CD14-positive monocyte (primary cell): ENCODE measurements at regions not wholly inside any gene's neighbourhood (a gene's known extent, or its start where the extent isn't known, plus 50 kb on each side); places are given as distances from the start of the nearest gene placed in this dataset.

Experiments used
- DNase-seq, 3 donors: peaks; one replicate each; pipeline ENCODE4 v3.0.0-alpha.2; 2011 to 2022
- H2AFZ ChIP-seq: 2 replicates; pipeline ENCODE4 v1.6.0; 2012; ENCODE audit warnings: mild to moderate bottlenecking, low read depth, low read length, inconsistent platforms; ENCODE audit not compliant: insufficient read depth, poor library complexity, severe bottlenecking
- H3K27ac ChIP-seq, 2 donors: 1 replicate in 1 of 2; 2 replicates in 1 of 2; pipeline ENCODE4 v1.5.1; 2012 to 2013; ENCODE audit warnings: low read length in 2 of 2, control low read depth in 1 of 2, inconsistent platforms in 1 of 2, low read depth in 1 of 2, mild to moderate bottlenecking in 1 of 2
- H3K27me3 ChIP-seq, 2 donors: one replicate each; pipeline versions ENCODE4 v1.6.0 to v1.6.1; 2011 to 2013; ENCODE audit warnings: low read length in 2 of 2; ENCODE audit not compliant: control insufficient read depth in 2 of 2, insufficient read depth in 2 of 2
- H3K36me3 ChIP-seq, 2 donors: replicated peaks in 1 of 2; 1 replicate in 1 of 2; 2 replicates in 1 of 2; pipeline versions ENCODE4 v1.5.1 to v1.6.1; 2012 to 2013; ENCODE audit warnings: low read length in 2 of 2, control low read depth in 1 of 2, inconsistent platforms in 1 of 2, mild to moderate bottlenecking in 1 of 2; ENCODE audit not compliant: insufficient read depth in 2 of 2, control insufficient read depth in 1 of 2
- H3K4me1 ChIP-seq, 2 donors: 1 replicate in 1 of 2; 2 replicates in 1 of 2; pipeline versions ENCODE4 v1.5.1 to v1.6.1; 2012 to 2013; ENCODE audit warnings: low read length in 2 of 2, control low read depth in 1 of 2, inconsistent platforms in 1 of 2, mild to moderate bottlenecking in 1 of 2, moderate library complexity in 1 of 2; ENCODE audit not compliant: insufficient read depth in 2 of 2, control insufficient read depth in 1 of 2
- H3K4me2 ChIP-seq: replicated peaks from 2 replicates; pipeline ENCODE3; 2012; ENCODE audit warnings: low read length, moderate library complexity, mild to moderate bottlenecking; ENCODE audit not compliant: poor library complexity, severe bottlenecking; ENCODE audit errors: extremely low read depth
- H3K4me3 ChIP-seq, 3 experiments: fragments of 200-600 bp in 1 of 3; sonication (generic) in 1 of 3; replicated peaks in 1 of 3; 1 replicate in 2 of 3; 2 replicates in 1 of 3; pipeline ENCODE4 v1.5.1; 2011 to 2013; ENCODE audit warnings: low read length in 3 of 3, mild to moderate bottlenecking in 3 of 3, control low read depth in 2 of 3, low read depth in 2 of 3, inconsistent platforms in 1 of 3, moderate library complexity in 1 of 3
- H3K79me2 ChIP-seq: 2 replicates; pipeline ENCODE4 v1.6.0; 2012; ENCODE audit warnings: mild to moderate bottlenecking, control low read depth, inconsistent platforms, low read length, moderate library complexity; ENCODE audit not compliant: insufficient read depth
- H3K9ac ChIP-seq: 2 replicates; pipeline ENCODE4 v1.6.0; 2017; ENCODE audit warnings: low read length, mild to moderate bottlenecking; ENCODE audit not compliant: insufficient read depth, poor library complexity, severe bottlenecking
- H3K9me3 ChIP-seq, 2 donors: replicated peaks in 1 of 2; 1 replicate in 1 of 2; 2 replicates in 1 of 2; pipeline versions ENCODE4 v1.5.1 to v1.6.1; 2012 to 2013; ENCODE audit warnings: low read length in 2 of 2, control low read depth in 1 of 2; ENCODE audit not compliant: control insufficient read depth in 1 of 2, insufficient read depth in 1 of 2
- H4K20me1 ChIP-seq: 2 replicates; pipeline ENCODE4 v1.6.0; 2012; ENCODE audit warnings: mild to moderate bottlenecking, low read length, control low read depth, moderate library complexity; ENCODE audit not compliant: insufficient read depth
- H3K27ac Mint-ChIP-seq, 7 donors: one replicate each; pipeline ENCODE4 v1.8.0; 2020; ENCODE audit warnings: mild to moderate bottlenecking in 7 of 7, mixed read lengths in 7 of 7, moderate library complexity in 6 of 7, inconsistent platforms in 2 of 7
- H3K27me3 Mint-ChIP-seq, 3 donors: one replicate each; pipeline ENCODE4 v1.8.0; 2021 to 2022; ENCODE audit warnings: low read depth in 3 of 3, mild to moderate bottlenecking in 3 of 3, mixed read lengths in 3 of 3, moderate library complexity in 3 of 3, inconsistent platforms in 1 of 3
- H3K36me3 Mint-ChIP-seq, 2 donors: one replicate each; pipeline ENCODE4 v1.8.0; 2020; ENCODE audit warnings: mixed read lengths in 2 of 2, inconsistent platforms in 1 of 2, mild to moderate bottlenecking in 1 of 2
- H3K4me1 Mint-ChIP-seq: one replicate; pipeline ENCODE4 v1.8.0; 2020; ENCODE audit warnings: mild to moderate bottlenecking, mixed read lengths
- H3K4me3 Mint-ChIP-seq, 2 donors: one replicate each; pipeline ENCODE4 v1.8.0; 2020; ENCODE audit warnings: mild to moderate bottlenecking in 2 of 2, mixed read lengths in 2 of 2, moderate library complexity in 1 of 2
- H3K9me3 Mint-ChIP-seq, 7 donors: one replicate each; pipeline ENCODE4 v1.8.0; 2020 to 2022; ENCODE audit warnings: mixed read lengths in 7 of 7, mild to moderate bottlenecking in 6 of 7, moderate library complexity in 6 of 7, inconsistent platforms in 2 of 7
- WGBS: methylation state at CpG from one replicate; pipeline ENCODE4 v1.1.5; 2013; ENCODE audit warnings: missing lambda C conversion rate; ENCODE audit not compliant: insufficient coverage; 5-methylcytosine and 5-hydroxymethylcytosine counted together
- intact Hi-C, 2 donors: fragments of 100-400 bp; cut with micrococcal nuclease; formaldehyde crosslinking; loops; one replicate each; pipeline versions ENCODE4 v1.15.0 to v1.15.1; 2023
- TF ChIP-seq, protein P1 (sequence below): fragments of 200-600 bp; IDR thresholded peaks from one replicate; pipeline ENCODE4 v1.8.0; 2022; ENCODE audit warnings: antibody characterized with exemption, mild to moderate bottlenecking

- peaks cover 0 to 2% (median 0%) of the 10 kb centered on the region in 3 donors for H3K27me3 Mint-ChIP-seq
- H3K9me3 ChIP-seq, result peaks cover 29 to 49% of the 10 kb centered on the region in 2 donors
- no peak overlapping the region for H3K4me3 ChIP-seq
- H3K4me3 Mint-ChIP-seq, result no peak overlapping the region
- peaks cover 4 to 23% (median 11%) of the 10 kb centered on the region in 7 donors for H3K9me3 Mint-ChIP-seq
- no peak overlapping the region for H3K4me2 ChIP-seq
- no peaks in the 10 kb centered on the region for H4K20me1 ChIP-seq
- no peak overlapping the region for H2AFZ ChIP-seq
- H3K36me3 ChIP-seq, result no peaks in the 10 kb centered on the region
- DNase-seq, result no peak
- intact Hi-C loops, result no loop called here
- no peak overlapping the region for H3K27ac Mint-ChIP-seq
- no peak overlapping the region for H3K9ac ChIP-seq
- TF ChIP-seq, protein P1, sequence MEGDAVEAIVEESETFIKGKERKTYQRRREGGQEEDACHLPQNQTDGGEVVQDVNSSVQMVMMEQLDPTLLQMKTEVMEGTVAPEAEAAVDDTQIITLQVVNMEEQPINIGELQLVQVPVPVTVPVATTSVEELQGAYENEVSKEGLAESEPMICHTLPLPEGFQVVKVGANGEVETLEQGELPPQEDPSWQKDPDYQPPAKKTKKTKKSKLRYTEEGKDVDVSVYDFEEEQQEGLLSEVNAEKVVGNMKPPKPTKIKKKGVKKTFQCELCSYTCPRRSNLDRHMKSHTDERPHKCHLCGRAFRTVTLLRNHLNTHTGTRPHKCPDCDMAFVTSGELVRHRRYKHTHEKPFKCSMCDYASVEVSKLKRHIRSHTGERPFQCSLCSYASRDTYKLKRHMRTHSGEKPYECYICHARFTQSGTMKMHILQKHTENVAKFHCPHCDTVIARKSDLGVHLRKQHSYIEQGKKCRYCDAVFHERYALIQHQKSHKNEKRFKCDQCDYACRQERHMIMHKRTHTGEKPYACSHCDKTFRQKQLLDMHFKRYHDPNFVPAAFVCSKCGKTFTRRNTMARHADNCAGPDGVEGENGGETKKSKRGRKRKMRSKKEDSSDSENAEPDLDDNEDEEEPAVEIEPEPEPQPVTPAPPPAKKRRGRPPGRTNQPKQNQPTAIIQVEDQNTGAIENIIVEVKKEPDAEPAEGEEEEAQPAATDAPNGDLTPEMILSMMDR, result no peak
- no peaks in the 10 kb centered on the region for H3K36me3 Mint-ChIP-seq
- WGBS, result 87% methylated on average over 4 of the region's 8 CpGs
- H3K4me1 ChIP-seq, result no peaks in the 10 kb centered on the region
- H3K4me1 Mint-ChIP-seq, result no peaks in the 10 kb centered on the region
- no peaks in the 10 kb centered on the region for H3K27me3 ChIP-seq
- no peak overlapping the region for H3K27ac ChIP-seq
- no peaks in the 10 kb centered on the region for H3K79me2 ChIP-seq
Observed at GRCh38 chr12:128123096-128123495, 143.9 kb upstream of the TMEM132C start.

GRCh38 chr12:128131955-128132354, 135.0 kb upstream of the TMEM132C start:
- no peaks in the 10 kb centered on the region for H3K27me3 Mint-ChIP-seq
- TF ChIP-seq, protein P1, result no peak
- intact Hi-C loops, result no loop called here
- Histone ChIP-seq H3K27ac (no peak overlapping the region), H3K4me3 (no peak overlapping the region), H3K36me3 (no peaks in the 10 kb centered on the region), H3K27me3 (no peaks in the 10 kb centered on the region), H3K4me2 (no peak overlapping the region), H3K9me3 (no peaks in the 10 kb centered on the region), H3K79me2 (no peaks in the 10 kb centered on the region), H3K9ac (no peak overlapping the region), H2AFZ (no peak overlapping the region), H3K4me1 (no peaks in the 10 kb centered on the region), H4K20me1 (no peaks in the 10 kb centered on the region)
- WGBS, result no CpG with 5 or more reads among the region's 4 CpGs
- no peaks in the 10 kb centered on the region for H3K36me3 Mint-ChIP-seq
- DNase-seq, result no peak
- H3K27ac Mint-ChIP-seq, result peak overlapping the region in 1 of 7 donors; percentile 4
- no peak overlapping the region for H3K4me3 Mint-ChIP-seq
- no peaks in the 10 kb centered on the region for H3K4me1 Mint-ChIP-seq
- H3K9me3 Mint-ChIP-seq, result peaks cover 0 to 22% (median 4%) of the 10 kb centered on the region in 7 donors
